ENCODE measurements at regions not wholly inside any gene's neighbourhood (a gene's known extent, or its start where the extent isn't known, plus 50 kb on each side); places are given as distances from the start of the nearest gene placed in this dataset.

GRCh38 chr15:34512628-34513027 is 70.8 kb downstream of the GOLGA8B start (continued):
- TF ChIP-seq CHD7 (IDR thresholded peaks at IDR 0.05; ENCODE audit: insufficient replicate concordance, low read length) (no peak), CEBPB (IDR thresholded peaks at IDR 0.05; ENCODE audit: low read depth, low read length) (no peak), RBBP5 (IDR thresholded peaks at IDR 0.05; ENCODE audit: borderline replicate concordance, low read depth, low read length) (no peak), TEAD4 (IDR thresholded peaks at IDR 0.05; ENCODE audit: low read depth, low read length) (no peak)

Measured in H1 (cell line).